ENCODE measurements at regions not wholly inside any gene's neighbourhood (a gene's known extent, or its start where the extent isn't known, plus 50 kb on each side); places are given as distances from the start of the nearest gene placed in this dataset.

DNA sequence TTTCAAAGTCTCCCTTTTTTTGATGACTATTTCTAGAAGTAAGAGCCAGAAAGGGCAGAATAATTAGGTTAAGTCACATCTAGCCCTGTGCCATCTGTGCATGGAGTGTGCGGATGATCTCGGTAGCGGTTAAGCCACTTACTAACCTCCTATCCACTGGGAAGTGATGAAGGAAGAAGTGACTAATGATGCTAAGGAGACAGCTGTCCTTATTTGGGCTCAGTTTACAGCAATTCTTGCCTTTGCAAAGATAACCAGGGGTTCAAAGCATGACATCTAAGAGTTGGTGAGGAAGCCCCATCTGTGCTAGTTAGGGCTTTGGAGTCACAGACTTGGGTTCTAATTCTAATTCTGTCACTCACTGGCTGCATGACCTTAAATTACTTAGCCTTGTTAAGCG, 62.4 kb upstream of the RREB1 start:
- no peak for TF ChIP-seq CTCF (IDR thresholded peaks at IDR 0.05)
- no peak for TF ChIP-seq POLR2A (IDR thresholded peaks at IDR 0.05)

Measured in esophagus squamous epithelium (tissue), 4 donors.